HG03066 (cell line): ENCODE measurements at regions not wholly inside any gene's neighbourhood (a gene's known extent, or its start where the extent isn't known, plus 50 kb on each side); places are given as distances from the start of the nearest gene placed in this dataset.
A peak's percentile ranks its signal among the peaks of the same experiment; 100 is the strongest.
"Not testable (repeated sequence)": the region's sequence is repeated elsewhere in the genome, so short reads cannot be mapped to it uniquely, and the experiment has no call there.

Source experiments
- ATAC-seq: cut with Tn5 transposase; IDR thresholded peaks from one replicate; pipeline ENCODE4 v1.9.1; 2021; ENCODE audit warnings: low read depth; ENCODE audit not compliant: unreplicated experiment

- peak; percentile 76 for ATAC-seq
Measured at GRCh38 chr10:61279400-61279799, 173.8 kb downstream of the TMEM26 start.

GRCh38 chr10:61278556-61278955 is 174.6 kb downstream of the TMEM26 start:
- no peak for ATAC-seq

GRCh38 chr10:61272781-61273180 is 180.4 kb downstream of the TMEM26 start:
- no peak for ATAC-seq

- ATAC-seq, result no peak
Measured at GRCh38 chr10:61271127-61271780, 181.9 kb downstream of the TMEM26 start.

- no peak for ATAC-seq
Measured at GRCh38 chr10:61263518-61263917, 189.7 kb downstream of the TMEM26 start.

DNA sequence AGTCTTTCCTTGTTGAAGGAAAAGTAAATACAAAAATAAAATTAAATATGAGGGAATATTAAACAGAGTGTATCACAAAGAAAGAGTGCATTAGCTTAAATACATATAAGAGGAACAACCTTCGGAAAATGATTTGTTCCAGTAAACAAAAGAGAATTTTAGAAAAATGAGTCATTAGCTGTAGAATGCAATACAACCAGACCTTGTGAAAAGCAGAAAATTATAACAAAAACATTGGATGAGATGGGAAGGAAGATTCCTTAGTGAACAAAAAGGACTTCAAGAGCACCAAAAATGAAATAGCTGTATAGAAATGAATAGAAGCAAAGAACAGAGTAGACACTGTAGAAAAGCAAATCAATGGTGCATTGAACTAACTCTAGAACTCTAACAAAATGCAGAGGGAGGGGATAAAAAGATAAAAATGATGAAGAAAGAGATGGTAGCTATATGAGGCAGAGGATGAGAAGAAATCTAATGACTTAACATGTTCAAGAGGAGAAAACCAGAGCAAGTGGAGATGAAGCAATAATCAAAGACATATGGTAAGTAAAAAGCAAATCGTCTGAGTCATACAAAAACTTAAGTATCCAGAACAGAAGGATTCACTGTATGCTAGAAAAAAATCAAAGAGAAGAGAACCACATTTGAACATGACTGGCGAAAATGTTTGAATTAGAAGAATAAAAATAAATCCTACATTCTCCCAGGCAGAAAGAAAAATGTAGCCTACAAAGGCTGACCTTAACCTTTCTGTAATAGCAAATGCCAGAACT is 190.5 kb downstream of the TMEM26 start:
- ATAC-seq, result no peak

GRCh38 chr10:61257956-61258496 is 195.2 kb downstream of the TMEM26 start:
- ATAC-seq, result no peak

DNA sequence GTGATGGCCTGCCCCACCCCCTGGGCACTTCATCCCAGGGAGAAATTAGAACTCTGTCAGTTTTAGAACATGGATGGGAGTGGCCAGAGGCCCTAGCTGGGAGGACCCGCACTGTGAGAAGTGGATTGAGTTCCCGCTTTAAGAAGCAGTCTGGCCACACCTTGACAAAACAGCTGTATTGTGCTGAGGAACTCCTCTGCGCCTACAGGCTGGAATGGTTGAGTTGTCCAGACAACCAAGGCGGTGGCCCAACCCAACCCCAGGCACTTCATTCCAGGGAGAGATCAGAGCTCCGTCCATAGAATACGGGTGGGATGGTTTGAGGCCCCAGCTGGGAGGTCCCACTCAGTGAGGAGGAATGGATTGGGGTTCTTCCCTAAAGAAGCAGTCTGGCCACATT is 196.0 kb downstream of the TMEM26 start:
- ATAC-seq, result no peak

DNA sequence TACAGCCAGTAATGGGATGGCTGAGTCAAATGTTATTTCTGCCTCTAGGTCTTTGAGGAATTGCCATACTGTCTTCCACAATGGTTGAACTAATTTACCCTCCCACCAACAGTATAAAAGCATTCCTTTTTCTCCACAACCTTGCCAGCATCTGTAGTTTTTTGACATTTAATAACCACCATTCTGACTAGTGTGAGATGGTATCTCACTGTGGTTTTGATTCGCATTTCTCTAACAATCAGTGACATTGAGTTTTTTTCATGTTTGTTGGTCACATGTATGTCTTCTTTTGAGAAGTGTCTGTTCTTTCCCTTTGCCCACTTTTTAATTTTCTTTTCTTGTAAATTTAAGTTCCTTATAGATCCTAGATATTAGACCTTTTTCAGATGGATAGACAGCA is 200.9 kb downstream of the TMEM26 start:
- not testable (repeated sequence) for ATAC-seq

- no peak for ATAC-seq
Measured at GRCh38 chr10:61251089-61251488, 202.1 kb downstream of the TMEM26 start.

GRCh38 chr10:61250131-61250530 is 203.1 kb downstream of the TMEM26 start:
- ATAC-seq, result no peak

GRCh38 chr10:61248013-61248412 is 205.2 kb downstream of the TMEM26 start:
- ATAC-seq, result no peak

- ATAC-seq, result no peak
Measured at GRCh38 chr10:61244261-61244775, 208.9 kb downstream of the TMEM26 start.

DNA sequence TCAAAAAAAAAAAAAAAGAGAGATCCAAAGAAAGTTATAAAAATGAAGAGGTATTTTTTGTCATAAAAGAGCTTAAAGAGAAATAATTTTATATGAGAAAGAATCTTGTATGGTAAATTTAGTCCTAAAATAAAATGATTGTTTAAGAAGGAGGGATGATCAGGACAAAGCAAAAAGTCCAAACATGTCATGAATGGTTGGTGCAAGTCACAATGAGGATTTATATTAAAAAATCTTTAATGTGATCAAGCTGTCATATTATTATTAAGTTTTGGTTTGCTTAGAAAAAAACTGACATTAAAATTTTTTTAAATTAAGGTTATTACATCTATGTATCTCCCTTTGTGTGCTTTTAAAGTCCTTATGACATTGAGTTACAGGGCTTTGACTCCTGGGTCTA is 220.4 kb downstream of the TMEM26 start:
- ATAC-seq, result no peak

DNA sequence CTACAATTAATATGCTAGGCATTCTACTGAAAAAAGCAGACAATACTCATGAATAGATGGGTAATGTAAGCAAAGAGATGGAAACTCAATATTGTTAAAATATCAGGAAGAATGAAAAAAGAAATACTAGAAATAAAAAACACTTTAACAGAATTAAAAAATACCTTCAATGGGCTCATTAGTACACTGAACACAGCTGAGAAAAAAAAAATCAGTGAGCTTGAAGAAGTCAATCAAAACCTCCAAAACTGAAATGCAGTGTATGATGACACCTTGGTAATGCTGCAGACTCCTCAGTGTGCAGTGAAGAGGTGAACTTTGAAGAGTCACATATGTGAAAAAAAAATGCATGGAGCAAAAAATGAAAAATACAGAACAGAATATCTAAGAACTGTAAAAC is 227.2 kb downstream of the TMEM26 start:
- ATAC-seq, result no peak

- ATAC-seq, result no peak
Measured at GRCh38 chr10:61223576-61223975, 229.6 kb downstream of the TMEM26 start.

GRCh38 chr10:61219696-61220095 is 233.5 kb downstream of the TMEM26 start:
- no peak for ATAC-seq

DNA sequence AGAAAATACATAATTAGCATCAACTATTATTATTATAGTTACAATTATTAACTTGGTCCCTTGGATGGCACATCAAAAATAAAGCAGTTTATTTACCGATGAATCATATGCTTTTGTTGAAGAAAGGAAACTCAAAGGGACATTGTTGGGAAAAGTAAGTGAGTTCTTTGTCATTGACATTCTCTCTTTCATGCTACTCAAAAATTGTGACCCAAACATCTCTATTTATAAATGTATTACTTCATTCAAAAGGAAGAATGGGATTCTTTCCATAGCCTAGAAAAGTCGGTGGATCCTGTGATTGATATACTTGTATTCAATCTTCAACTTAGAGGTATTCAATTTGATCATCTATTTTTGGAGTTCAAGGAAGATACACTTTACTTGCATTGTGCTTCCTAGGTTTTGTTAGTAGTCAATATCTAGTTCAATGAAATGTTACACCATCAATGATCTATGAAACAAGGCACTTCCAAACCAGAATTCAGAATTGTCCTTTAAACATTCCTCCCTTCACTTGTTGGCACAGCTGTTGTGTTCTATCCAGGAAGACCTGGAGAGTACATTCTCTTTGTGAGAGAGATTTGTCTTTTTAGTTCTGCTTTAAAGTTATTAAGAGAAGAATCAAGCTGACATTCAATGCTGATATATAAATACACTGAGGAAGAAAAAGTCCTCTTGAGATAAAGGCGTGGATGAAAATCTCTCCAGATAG is 235.2 kb downstream of the TMEM26 start:
- ATAC-seq, result no peak

DNA sequence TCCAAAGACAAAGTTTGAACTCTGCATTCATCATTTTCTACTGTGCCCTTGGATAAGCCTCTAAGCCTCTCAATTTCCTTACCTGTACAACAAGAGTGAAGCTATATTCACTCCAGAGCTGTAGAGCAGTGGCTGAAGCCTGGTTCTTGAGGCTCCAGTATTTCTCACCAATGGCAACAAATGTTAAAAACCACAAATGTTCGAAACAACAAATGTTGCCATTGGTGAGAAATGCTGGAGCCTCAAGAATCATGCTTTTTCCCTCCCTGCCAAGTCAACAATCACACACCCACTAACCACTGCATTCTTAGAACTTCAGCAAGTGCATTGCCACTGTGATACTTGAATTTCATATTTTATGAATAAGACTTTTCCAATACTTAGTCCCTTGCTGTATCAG is 237.9 kb downstream of the TMEM26 start:
- no peak for ATAC-seq

DNA sequence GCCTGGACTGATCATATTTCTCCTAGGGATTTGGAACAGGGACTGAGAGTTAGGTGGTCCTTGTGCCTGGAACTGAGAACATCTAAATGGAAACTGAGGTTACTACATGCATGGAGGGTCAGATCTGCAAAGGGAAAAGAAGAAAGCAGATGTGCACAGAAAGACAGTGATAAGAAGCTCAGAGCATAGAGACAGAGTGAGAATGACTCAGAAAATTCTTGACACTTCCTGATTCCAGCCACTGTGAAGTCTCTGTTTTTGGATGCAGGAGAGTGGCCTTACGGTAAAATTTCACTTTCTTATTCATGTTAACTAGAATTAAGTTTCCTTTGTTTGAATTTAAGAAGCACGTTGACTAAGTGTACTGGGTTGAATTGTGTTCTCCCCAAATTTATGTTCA is 241.7 kb downstream of the TMEM26 start:
- no peak for ATAC-seq

DNA sequence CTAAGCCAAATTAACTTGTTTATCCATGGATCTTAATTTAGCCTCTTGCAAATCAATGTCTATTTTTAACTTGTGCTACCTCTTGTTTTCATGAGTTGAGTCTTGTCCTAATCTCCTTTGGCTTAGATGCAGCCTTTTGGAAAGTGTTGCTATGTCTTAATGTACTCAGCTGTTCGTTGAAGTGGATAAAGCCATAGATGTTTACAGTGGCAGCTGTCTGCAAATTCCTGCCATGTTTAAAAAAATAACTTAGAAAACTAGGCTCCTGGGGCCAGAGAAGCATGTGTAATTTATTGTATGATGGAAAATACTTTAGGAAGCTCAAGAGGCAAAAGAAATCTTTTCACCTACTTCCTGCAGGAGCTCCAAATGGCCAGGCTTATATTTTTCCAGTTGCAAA is 253.1 kb upstream of the RHOBTB1 start:
- ATAC-seq, result no peak
